GM18508 (cell line): ENCODE measurements at regions not wholly inside any gene's neighbourhood (a gene's known extent, or its start where the extent isn't known, plus 50 kb on each side); places are given as distances from the start of the nearest gene placed in this dataset.
"Not testable (repeated sequence)": the region's sequence is repeated elsewhere in the genome, so short reads cannot be mapped to it uniquely, and the experiment has no call there.

Experiments
- ATAC-seq: cut with Tn5 transposase; IDR thresholded peaks from one replicate; pipeline ENCODE4 v1.9.1; 2021; ENCODE audit warnings: moderate number of reproducible peaks; ENCODE audit not compliant: insufficient read depth, unreplicated experiment

- ATAC-seq, result no peak
Measured at GRCh38 chr11:11220786-11221185, 132.3 kb downstream of the CSNK2A3 start.

GRCh38 chr11:11218629-11218986, 134.4 kb downstream of the CSNK2A3 start:
- ATAC-seq, result no peak

GRCh38 chr11:11217929-11218628, 135.0 kb downstream of the CSNK2A3 start:
- ATAC-seq, result no peak

DNA sequence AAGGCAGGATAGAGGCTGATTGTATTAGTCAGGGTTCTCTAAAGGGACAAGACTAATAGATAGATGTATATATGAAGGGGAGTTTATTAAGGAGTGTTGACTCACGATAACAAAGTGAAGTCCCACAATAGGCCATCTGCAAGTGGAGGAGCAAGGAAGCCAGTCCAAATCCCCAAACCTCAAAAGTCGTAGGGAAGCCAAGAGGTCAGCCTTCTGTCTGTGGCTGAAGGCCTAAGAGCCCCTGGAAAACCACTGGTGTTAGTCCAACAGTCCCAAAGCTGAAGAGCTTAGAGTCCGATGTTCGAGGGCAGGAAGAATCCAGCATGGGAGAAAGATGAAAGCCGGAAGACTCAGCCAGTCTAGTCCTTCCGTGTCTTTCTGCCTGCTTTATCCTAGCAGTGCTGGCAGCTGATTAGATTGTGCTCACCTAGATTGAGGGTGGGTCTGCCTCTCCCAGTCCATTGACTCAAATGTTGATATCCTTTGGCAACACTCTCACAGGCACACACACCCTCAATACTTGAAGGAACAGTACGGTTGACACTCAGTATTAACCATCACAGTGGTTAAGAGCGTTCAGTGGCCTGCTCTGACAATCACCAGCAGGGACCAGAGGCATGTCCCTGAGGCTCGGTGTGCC, 135.6 kb downstream of the CSNK2A3 start:
- no peak for ATAC-seq

DNA sequence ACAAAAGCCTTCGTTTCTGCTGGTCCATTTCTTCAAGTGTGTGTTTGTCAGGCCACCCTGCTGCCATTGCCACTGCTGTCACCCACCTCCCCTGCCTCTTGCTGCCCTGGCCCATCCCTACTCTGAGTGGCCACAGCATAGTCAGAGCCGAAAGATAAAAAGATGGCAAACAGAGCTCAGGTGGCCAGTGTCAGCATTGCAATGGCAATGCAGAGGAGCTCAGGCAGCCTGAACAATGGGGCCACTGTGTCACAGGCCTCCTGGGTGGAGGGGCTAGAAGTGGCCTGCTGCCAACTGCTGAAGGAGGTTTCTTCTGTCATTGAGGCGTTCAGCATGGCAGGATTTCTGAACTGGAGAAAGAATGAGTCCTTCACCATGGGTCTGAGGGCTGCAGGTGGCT, 137.1 kb downstream of the CSNK2A3 start:
- no peak for ATAC-seq

- no peak for ATAC-seq
Measured at GRCh38 chr11:11215058-11215815, 137.8 kb downstream of the CSNK2A3 start.

DNA sequence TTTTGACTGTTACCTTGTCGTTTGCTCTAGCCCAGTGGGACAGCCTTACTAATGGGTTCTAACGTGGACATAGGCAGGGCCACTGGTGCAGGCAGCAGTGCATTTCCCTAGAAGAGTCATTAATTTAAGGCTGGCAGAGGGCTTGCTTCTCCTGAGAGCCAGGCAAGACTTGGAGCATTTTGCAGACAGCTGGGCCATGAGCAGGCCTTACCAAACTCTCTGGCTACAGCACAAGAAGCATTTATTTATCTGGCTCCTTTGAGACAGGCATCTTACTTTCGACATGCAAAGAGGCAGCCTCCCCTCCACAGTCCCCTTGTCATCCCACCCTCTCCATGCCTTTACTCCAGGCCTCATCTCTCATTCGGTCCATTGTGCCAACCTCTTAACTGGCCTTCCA, 139.9 kb downstream of the CSNK2A3 start:
- ATAC-seq, result no peak

GRCh38 chr11:11211888-11212287, 141.2 kb downstream of the CSNK2A3 start:
- ATAC-seq, result no peak

DNA sequence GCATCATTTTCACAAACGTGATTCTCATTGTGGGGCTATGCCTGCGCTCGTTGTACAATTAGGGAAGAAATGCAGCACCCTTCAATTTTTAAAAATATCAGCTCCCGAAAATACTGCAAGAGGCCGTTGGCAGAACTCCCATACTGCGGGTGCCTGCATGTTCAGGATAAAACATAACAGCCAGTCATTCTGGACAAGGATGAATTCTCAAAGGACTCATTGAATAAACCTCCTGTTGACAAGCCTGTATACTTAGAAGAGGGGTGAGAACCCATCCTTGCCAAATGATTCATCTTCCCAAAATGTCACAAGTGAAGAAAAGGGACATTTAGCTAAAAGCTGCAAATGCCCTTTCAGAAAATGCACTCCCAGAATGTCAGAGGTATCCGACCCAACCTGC, 141.9 kb downstream of the CSNK2A3 start:
- no peak for ATAC-seq

DNA sequence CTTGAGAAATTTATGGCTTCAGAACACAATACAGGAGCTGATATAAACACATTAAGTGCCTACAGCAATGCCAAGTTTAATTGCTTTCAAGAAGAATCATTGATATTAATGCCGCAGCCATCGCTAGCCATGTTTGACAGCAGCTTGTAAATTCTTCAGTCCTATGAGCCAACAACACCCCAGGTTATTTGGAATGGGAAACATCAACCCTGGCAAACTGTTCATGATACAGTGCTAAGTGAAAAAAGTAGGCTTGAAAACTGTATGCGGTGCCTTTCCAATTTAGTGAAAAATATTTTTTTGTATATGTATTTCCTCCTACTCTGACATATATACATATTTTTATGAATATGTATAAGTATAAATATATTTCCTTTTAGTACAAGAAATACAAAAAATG, 142.6 kb downstream of the CSNK2A3 start:
- no peak for ATAC-seq

DNA sequence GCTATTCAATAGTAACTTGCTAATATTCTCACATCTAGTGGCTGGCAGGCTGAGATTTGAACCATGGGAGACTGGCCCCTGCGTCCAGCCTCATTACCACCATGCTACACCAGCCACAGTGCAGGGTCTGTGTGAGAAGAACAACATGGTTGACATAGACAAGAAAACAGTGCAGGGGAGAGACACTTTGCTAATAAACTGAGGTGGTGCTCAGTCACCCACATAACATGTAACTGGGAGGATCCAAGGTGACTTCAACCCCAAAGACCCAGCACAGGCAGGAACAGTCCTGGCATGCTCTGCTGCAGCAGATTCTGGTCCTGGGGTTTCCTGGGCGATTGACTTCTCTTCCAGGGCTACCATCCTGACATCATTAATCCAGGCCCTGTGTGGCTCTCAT, 143.1 kb downstream of the CSNK2A3 start:
- ATAC-seq, result no peak

- no peak for ATAC-seq
Measured at GRCh38 chr11:11208994-11209393, 144.1 kb downstream of the CSNK2A3 start.

GRCh38 chr11:11207428-11207827, 145.6 kb downstream of the CSNK2A3 start:
- no peak for ATAC-seq

DNA sequence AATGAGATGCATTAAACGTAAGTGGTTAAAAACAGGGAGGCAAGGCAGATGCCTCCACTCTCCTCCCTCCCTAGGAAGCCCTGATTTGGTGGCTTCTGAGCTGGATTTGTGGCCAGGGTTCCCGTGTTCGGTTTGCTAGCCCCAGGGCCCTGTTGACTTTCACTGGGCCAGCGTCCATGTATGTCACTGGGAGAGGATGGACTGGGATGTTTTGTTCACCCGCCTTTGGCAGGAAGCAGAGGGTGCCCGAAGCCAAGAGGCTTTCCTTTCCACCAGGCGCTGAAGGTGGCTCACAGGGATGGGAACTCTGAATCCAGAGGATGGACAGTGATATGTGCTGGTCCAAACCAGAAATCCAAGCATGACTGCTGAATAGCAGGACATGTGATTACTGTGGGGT, 146.6 kb downstream of the CSNK2A3 start:
- ATAC-seq, result no peak

GRCh38 chr11:11202885-11203284, 150.2 kb downstream of the CSNK2A3 start:
- no peak for ATAC-seq

- ATAC-seq, result not testable (repeated sequence)
Measured at GRCh38 chr11:11201302-11201701, 151.7 kb downstream of the CSNK2A3 start.

- no peak for ATAC-seq
Measured at GRCh38 chr11:11192541-11192940, 160.5 kb downstream of the CSNK2A3 start.

DNA sequence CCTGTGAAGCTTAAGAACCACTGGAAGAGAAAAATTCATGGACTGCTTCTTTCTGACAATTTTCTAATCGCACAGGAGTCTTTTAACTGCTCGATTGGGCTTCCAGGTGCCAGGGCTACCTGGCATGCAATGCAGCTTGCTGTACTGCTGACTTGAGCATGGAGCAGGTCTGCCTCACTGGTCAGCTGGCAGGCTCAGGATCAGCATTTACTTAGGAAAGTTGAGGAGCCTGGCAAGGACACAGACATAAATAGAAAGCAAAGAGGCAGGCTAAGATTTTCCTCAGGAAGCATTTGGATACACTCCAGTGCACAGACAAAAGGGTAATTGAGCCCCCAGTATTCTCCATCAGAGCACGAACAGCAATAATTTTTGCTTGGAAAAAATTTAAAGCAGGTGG, 163.5 kb downstream of the CSNK2A3 start:
- ATAC-seq, result no peak

DNA sequence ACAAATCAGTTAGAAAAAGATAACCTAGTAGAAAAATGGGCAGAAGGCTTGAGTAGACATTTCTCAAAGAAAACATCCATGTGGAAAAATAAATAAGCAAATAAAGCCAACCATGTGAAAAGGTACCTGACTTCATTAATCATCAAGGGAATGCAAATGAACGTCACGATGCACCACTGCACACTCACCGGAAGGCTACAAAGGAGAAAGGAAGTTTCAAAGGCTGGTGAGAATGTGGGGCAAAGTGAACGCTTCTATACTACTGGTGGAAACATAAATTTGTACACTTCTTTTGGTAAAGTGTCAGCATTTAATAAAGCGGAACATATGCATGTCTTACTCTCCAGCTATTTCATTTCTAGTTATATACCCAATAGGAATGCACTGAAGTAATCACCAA, 166.8 kb downstream of the CSNK2A3 start:
- ATAC-seq, result no peak

DNA sequence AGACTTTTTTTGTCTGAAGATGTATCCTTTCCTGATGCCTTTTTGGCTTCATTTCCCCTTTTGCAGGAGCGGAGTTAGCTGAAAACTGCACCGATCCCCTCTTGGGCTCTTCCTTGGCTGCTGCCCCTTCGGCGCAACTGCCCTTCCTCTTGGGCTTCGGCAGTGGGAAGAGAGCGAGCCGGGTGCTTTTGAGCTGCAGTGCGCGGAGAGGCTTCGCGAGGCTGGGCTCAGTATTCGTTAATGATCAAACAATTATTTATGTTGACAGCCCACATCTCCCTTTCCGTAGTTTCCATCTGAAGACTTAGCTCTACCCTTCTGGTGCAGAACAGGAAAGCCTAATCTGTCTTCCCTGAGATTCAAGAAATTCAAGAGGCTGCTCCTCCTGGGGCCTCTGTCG, 170.8 kb downstream of the CSNK2A3 start:
- ATAC-seq, result no peak
